SKM-1 (cell line): ENCODE measurements at regions not wholly inside any gene's neighbourhood (a gene's known extent, or its start where the extent isn't known, plus 50 kb on each side); places are given as distances from the start of the nearest gene placed in this dataset.

Experiments
- DNase-seq: peaks from one replicate; lab custom pipeline; 2025; ENCODE audit not compliant: unreplicated experiment; lab: John Stamatoyannopoulos, UW

DNA sequence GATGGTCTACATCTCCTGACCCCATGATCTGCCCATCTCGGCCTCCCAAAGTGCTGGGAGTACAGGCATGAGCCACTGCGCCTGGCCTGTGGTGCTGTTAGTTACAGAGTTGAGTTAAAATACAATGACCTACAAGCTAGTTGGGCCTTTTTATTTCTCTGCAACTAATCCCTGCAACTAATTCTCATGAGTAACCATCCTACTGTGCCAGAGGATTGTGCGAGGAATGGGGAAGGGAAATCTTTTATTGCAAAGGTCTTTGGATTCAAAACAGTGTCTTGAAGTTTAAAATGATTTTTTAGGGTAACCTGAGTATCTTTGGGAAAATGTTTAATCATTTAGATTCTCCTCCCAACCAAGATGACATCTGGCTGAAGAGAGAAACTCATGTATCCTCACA is 88.8 kb upstream of the RMDN2 start:
- no peak for DNase-seq

DNA sequence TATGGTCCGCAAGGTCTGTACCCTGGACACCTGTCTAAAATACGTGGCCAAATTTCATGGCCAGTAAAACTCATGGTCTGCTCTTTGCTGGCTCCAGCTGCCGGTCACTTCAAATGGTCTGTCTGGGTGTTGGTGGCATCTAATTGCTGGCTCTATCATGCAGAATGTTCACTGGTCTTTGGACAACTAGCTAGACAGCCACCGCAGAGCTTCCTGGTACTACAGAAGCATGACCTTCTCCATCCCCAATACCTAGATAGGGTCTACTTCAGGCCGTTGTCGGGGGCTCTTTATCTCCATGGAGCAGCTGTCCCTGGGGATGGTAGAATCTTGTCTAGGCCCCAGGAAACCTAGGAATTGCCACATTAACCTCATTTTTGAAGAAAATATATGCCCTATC is 88.4 kb upstream of the RMDN2 start:
- no peak for DNase-seq

DNA sequence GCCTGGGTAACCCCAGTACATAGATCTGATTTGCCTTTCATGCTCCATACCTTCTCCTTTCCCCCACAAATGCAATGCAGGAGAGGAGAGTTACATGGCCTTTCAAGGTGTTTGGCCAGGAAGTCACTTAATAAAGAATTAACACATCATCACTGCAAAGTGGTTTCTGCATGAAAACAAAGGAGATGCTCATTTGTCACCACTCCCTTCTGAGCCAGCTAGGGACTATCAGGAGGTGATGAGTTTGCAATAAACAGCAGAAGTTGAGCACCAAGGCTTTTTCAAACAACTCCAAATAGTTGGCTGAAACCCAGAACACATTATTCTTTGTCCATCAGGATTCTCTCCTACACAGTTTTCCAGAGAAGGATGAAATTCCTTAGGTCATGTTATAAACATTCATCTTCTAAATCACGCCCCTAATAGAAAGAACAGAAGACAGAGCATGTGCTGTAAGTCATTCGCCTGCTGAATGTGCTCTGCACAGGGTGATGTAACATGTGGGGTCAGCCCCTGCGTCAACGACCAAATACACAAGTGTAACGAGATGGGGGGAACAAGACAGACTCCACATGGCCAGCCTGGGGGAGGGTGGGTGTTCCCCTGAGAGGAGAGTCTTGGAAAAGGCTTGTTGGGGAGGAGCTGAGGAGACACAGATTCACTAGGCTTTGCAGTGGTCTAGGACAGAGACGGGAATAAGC is 87.3 kb upstream of the RMDN2 start:
- no peak for DNase-seq

DNA sequence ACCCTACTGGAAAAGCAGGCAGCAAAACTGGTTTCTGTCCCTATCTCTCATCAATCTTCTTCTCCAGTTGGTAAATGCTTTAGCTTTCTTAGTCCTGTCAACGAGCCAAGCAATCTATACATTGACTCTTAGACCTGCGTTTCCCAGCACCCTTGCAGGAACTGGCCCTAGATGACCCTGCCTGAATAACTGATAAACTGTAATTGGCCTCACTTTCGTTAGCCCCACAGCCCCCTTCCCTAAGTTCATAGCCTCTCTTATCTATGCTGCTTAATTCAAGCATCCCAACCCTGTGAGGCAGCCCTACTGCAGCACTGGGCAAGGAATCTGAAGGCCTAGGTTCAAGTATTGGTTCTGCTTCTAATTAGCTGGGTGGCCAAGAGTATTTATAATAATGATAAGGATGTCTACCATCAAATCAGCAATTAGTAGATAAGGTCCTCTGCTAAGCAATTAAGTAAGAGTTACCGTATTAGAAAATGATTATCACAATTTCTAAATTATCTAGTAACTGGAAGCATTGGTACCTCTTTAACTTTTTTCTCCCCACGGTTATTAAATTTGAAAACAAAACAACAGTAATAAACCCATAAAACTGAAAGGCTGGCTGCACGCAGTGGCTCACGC is 86.4 kb upstream of the RMDN2 start:
- no peak for DNase-seq

DNA sequence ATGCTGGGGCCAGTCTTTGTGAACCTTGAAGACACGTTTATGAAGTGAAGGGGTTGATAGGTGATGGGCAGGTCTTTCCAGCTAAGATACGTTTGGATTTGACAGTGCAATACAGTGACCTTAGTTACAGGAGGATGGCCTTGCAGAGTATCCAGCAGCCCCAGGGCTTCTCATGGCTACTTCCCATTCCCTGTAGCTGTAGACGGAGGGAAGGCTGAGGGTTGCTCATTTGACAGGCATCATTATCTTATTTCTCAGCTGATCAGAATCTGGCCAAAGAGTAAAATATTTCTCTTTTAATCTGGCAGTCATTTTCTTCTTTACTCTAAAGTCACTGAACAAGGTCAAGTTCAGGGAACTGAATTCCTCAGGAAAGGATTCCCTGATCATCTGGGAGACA is 85.1 kb upstream of the RMDN2 start:
- no peak for DNase-seq

DNA sequence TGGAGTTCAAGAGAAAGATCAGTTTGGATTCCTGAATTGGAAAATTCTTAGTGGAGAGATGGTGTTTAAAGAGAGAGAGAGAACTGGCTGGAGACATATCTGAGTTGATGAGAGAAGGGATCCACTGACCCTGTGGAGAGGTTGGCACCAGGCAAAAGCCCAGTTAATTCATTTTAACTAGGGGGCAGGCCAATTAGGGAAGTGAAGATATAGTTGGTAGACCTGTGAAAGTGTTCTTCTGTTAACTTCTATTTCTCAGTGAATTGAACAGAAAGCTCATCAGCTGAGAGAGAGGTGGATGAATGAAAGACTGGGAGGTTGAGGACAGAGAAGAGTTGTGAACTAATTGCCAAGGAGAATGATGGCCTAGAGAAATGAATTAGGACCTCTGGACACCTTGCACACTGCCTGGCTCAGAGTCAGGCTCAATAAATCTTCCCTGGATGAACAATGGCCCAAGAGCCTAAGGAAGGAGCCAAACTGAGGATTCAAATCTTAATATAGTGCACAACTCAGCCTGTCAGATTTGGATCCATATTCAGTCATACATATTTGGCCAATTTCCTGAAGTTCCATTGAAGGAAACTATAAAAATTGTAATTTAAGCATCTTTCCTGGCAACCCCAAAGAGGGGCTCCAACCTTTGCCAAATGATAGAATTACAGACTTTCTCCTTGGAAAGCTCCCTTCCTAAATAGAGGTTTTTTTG is 82.2 kb upstream of the RMDN2 start:
- DNase-seq: no peak

DNA sequence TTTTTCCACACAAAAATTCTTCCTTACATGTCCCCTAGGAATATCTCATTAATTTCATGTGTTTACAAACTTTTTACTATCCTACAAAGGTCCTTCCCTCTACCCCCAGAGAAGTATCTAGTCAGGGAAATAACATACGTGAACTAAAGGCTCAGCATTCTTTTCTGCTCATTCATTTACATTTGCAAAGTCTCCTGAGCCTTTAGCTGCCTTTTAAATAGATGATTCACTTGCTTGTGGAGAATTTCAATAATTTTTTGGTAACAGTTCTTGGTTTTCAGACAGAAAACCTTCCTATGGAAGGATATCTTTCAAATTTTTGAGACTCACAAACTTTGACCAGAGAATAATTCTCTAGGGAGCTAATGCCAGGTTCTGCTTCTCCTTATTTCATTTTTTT is 81.5 kb upstream of the RMDN2 start:
- no peak for DNase-seq

DNA sequence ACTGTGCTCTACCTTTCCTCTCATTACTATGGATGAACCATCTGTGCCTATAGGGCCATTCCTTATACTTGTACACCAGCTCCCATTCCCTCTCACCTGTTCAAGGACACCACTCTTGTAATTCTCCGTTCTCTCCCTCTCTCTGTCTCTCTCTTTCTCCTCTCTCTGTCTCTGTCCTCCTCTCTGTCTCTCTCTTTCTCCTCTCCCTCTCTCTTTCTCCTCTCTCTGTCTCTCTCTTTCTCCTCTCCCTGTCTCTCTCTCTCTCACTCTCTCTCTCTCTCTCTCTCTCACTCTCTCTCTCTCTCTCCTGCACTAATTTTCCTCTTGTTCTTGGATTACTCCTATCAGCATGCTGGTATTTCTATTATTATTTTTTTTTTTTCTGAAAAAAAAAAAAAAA is 78.9 kb upstream of the RMDN2 start:
- no peak for DNase-seq

DNA sequence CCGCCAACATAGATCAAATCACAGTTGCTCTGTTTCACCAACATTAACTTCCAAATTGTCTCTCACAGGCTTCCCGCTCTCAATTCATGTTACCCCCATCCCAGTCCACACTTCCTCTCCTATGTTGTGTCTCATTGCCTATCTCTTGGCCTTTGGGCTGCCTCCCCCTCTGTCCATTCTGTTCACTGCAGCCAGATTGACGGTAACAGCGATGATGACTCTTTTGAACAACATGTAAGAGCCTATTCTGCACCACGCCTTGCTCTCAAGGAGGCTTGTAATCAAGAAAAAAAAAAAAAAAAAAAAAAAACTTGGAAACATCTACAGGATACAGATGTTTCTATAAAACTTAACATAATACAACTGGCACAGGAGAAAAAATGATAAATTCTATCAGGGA is 77.3 kb upstream of the RMDN2 start:
- no peak for DNase-seq

DNA sequence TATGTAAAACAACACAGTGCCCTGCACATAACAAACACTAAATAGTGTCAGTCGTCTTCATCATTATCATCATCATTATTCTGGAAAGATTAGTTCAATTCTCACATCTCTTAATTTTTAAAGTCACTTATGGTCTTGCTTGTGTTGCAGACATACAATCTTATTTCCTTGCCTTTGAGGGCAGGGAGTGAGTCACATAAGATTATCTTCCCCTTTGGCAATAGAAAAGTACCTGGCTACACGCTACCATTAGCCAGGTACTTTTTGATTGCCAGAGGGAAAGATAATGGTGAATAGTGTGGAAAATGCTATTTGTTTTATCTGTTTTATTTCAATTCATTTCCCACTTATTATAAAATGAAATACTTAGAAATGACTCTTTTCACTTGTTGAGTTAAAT is 76.6 kb upstream of the RMDN2 start:
- DNase-seq: no peak

DNA sequence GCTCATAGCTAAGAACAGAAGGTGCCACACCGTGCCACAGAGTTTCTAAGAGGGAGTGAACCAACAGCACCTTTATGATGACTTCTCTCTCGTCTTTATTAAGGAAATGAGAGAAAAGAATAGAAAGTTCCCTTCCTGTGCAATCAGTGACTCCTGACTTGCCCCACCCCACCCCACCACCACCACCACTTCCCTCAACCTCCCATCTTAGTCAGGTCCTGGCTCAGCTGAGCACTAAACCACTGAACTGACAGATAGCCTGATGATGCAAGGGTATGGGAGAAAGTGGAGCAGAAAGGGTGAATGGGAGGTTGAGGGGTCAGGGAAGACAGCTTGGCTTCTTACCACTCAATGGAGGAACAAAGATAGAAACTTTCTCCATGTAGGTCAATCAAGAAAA is 75.2 kb upstream of the RMDN2 start:
- no peak for DNase-seq

DNA sequence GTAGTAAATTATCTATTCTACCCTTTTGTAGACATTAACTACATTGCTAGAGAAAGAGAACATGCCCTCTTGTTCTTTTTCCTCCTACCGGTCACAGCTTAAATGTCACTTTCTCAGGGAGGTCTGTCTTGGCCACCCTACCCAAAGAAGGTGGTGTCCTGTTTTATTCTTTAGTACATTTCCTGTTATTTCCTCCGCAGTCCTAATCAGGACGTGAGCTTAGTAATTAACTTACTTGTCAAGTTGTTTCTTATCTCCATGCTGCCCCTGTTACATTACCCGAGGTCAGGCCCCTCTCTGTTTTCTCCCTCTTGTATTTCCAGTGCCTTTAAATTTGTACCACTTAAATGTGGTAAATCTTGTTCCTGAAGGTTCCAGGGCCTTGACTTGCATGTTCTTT is 73.7 kb upstream of the RMDN2 start:
- no peak for DNase-seq

DNA sequence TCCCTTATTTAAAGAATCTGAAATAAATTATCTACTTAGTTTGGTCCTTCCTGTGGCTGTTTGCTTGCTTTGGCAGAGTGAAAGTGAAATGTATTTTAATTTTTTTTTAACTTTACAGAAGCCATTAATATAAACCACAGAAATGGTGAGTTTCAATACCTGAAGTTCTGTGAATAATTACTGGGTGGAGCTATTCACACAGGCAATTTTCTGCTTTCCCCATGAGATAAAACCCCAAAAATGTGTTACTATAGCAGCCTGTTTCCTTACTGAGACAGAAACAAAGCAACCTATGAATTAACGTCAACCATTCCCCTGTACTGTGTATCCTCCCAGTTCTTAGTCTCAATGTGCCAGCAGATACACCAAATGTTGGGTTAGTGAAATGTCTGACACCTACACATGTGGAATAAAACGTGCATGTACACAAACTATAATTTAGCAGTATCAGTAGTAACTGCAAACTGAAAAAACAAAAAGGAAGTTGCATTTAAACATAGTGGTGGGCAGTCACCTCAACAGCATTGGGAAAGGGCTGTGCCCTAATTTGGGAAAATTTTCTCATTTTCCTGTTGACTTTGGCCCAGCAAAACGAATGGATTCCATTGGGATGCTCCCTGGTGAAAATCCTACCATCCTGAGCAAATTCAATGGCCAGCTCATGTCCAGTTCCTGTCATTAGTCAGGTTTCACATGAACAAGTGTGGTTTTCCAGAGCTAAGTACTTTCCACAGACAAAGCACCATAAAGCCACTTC is 73.1 kb upstream of the RMDN2 start:
- no peak for DNase-seq

DNA sequence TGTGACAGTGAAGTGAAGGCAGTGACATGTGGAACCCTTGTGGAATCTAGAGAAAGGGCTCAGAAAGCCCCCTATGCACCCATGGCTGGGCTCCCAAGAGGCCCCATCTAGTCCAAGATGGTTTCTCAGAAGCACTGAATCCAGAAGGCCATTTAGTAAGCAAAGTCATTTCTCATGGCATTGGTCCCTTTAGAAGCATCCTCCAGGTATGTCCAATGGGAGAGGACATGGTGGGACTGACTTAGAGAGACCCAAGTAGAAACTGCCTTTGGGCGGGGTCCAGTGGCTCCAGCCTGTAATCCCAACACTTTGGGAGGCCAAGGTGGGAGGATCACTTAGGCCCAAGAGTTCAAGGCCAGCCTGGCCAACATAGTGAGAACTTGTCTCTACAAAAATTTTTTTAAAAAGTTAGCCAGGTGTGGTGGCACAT is 72.5 kb upstream of the RMDN2 start:
- no peak for DNase-seq

DNA sequence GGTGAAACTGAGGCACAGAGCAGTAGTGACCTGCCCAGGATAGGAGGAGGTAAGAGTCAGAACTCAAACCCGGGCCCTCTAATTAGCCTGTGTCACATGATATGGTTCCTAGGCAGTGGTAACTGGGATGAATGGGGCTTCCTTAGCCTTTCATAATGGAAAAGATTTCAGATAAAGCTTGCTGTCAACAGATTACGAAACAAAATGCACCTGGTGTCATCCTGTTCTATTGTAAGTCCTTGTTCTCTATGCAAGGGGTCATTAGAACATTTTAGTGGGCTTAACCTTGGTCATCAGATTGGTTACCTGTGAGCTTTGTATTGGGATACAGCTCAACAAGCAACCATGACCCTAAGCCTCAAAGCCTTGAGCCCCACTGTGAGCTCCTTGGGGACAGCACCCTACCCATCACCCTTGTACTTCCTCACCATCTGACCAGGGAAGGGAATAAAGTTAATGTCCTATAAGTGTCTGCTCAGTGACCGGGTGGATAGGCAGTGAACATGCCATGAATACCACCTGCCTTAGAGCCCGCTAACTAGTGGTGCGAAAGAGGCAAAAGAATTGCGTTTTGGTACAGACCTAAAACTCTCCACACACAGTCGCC is 70.3 kb upstream of the RMDN2 start:
- no peak for DNase-seq

DNA sequence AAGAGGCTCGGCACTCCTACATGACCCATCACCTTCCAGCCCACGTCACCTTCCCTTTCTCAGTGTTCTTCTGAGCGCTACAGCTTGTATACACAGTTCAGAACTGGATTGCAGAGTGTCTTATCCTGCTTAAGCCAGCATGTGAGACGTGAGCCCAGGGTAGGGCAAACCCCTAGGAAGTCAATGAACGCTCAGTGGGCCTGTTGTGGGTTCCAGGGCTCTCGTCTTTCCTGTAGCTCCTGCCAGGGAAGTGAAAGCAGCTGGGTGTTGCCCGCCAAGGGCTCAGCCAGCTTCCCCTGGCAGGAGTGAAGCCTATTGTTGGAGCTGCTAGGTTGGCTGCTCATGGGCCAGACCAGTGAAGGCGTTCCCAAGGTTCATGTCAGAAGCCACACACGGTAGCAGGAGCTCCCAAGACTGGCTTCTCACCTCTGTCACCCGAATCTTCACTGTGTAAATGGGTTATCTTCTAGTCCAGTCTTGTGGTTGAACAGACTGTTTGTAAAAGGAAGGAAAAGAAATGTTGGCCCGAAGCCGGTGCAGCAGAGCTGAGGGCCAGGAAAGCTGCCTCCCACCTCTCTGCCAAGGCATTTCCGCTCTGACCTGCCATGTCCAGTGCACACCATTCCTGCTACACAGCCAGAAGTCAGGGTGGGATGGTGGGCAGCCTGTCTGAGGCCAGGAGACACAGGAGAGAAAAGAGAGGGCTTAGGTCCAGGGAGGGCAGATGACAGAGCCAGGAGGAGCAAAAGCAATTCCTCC is 69.6 kb upstream of the RMDN2 start:
- DNase-seq: no peak

DNA sequence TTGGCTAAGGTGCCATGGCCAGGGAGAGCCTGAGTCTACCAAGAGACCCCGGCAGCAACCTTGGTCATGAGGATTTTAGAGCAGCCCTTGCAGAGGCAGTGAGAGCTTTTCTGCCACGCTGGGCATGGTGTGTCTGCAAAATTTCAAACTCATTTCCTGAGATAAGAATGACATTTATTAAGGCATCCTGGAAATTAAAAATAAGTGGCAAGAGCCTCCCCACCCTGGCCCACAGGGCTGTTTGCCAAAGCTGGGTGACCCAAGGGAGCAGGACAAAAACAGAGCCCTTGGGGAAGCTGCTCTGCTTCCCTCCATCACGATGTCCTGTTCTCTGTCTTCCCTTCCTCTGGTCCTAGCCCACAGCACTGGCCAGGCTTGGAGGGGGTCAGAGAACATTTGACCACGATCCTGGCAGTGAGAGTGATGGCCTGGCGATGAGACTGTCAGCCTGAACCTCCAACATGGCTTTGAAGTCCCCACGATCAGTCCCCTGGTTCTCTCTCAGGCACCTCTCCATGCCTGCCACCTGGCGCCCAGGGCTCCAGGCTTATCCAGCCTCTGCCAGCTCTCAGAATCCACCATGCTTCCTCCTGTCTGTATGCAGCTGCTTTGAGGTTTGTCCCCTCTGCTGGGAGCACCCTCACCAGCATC is 68.9 kb upstream of the RMDN2 start:
- no peak for DNase-seq

DNA sequence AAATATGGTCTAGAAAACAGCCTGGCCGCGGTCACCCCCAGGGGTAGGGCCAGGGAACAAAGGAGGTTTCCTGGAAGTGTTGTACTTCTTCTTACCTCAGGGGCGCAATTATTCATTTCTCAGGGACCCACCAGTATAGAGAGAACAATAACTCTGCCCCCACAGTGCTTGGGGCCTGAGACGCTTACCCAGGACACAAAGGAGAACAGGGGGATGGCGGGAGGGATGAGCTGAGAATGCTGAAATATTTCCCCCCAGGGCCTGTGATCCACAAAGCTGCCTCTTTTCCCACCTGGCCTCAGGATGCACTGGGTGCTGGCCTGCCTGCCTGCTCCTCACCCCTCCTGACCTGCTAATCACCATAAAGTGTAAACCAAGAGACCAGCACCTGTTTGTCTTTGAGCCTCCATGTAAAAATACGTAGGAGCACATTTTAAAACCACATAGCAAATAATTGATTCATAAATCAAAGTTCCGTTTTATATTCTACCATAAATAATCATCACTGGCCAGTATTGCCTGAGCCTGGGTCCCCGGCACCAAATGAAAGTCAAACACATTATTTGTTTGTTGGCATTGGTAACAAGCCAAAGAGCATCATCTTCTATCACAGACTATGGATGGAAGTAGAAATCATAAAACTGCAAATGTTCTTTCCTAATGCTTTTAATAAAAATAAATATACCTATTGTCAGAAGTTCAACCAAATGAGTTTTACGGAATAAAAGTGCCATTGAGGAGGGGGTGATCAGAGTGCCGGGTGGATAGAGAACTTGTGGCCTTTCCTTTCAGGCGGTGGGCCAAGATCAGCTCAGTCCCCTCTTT is 67.3 kb upstream of the RMDN2 start:
- no peak for DNase-seq

DNA sequence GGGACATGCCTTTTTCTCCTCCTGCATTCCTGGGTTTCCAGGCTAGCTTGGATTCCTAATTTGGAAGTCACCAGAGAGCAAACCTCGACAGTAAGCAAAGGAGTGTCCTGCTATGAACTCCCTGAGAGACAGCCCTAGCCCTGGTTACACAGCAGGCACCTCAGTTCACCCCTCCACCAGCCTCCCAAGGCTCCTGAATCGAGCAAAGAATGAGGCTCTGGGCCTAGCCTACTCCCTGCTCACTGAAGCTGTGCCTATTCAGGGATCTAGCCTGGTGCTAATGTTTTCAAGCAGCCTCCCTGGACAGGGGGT is 66.7 kb upstream of the RMDN2 start:
- no peak for DNase-seq
